CD14-positive monocyte (primary cell): ENCODE measurements at regions not wholly inside any gene's neighbourhood (a gene's known extent, or its start where the extent isn't known, plus 50 kb on each side); places are given as distances from the start of the nearest gene placed in this dataset.

Experiments used
- DNase-seq, 3 donors: peaks; one replicate each; pipeline ENCODE4 v3.0.0-alpha.2; 2011 to 2022
- H2AFZ ChIP-seq: 2 replicates; pipeline ENCODE4 v1.6.0; 2012; ENCODE audit warnings: mild to moderate bottlenecking, low read depth, low read length, inconsistent platforms; ENCODE audit not compliant: insufficient read depth, poor library complexity, severe bottlenecking
- H3K27ac ChIP-seq, 2 donors: 1 replicate in 1 of 2; 2 replicates in 1 of 2; pipeline ENCODE4 v1.5.1; 2012 to 2013; ENCODE audit warnings: low read length in 2 of 2, control low read depth in 1 of 2, inconsistent platforms in 1 of 2, low read depth in 1 of 2, mild to moderate bottlenecking in 1 of 2
- H3K27me3 ChIP-seq, 2 donors: one replicate each; pipeline versions ENCODE4 v1.6.0 to v1.6.1; 2011 to 2013; ENCODE audit warnings: low read length in 2 of 2; ENCODE audit not compliant: control insufficient read depth in 2 of 2, insufficient read depth in 2 of 2
- H3K36me3 ChIP-seq, 2 donors: replicated peaks in 1 of 2; 1 replicate in 1 of 2; 2 replicates in 1 of 2; pipeline versions ENCODE4 v1.5.1 to v1.6.1; 2012 to 2013; ENCODE audit warnings: low read length in 2 of 2, control low read depth in 1 of 2, inconsistent platforms in 1 of 2, mild to moderate bottlenecking in 1 of 2; ENCODE audit not compliant: insufficient read depth in 2 of 2, control insufficient read depth in 1 of 2
- H3K4me1 ChIP-seq, 2 donors: 1 replicate in 1 of 2; 2 replicates in 1 of 2; pipeline versions ENCODE4 v1.5.1 to v1.6.1; 2012 to 2013; ENCODE audit warnings: low read length in 2 of 2, control low read depth in 1 of 2, inconsistent platforms in 1 of 2, mild to moderate bottlenecking in 1 of 2, moderate library complexity in 1 of 2; ENCODE audit not compliant: insufficient read depth in 2 of 2, control insufficient read depth in 1 of 2
- H3K4me2 ChIP-seq: replicated peaks from 2 replicates; pipeline ENCODE3; 2012; ENCODE audit warnings: low read length, moderate library complexity, mild to moderate bottlenecking; ENCODE audit not compliant: poor library complexity, severe bottlenecking; ENCODE audit errors: extremely low read depth
- H3K4me3 ChIP-seq, 3 experiments: fragments of 200-600 bp in 1 of 3; sonication (generic) in 1 of 3; replicated peaks in 1 of 3; 1 replicate in 2 of 3; 2 replicates in 1 of 3; pipeline ENCODE4 v1.5.1; 2011 to 2013; ENCODE audit warnings: low read length in 3 of 3, mild to moderate bottlenecking in 3 of 3, control low read depth in 2 of 3, low read depth in 2 of 3, inconsistent platforms in 1 of 3, moderate library complexity in 1 of 3
- H3K79me2 ChIP-seq: 2 replicates; pipeline ENCODE4 v1.6.0; 2012; ENCODE audit warnings: mild to moderate bottlenecking, control low read depth, inconsistent platforms, low read length, moderate library complexity; ENCODE audit not compliant: insufficient read depth
- H3K9ac ChIP-seq: 2 replicates; pipeline ENCODE4 v1.6.0; 2017; ENCODE audit warnings: low read length, mild to moderate bottlenecking; ENCODE audit not compliant: insufficient read depth, poor library complexity, severe bottlenecking
- H3K9me3 ChIP-seq, 2 donors: replicated peaks in 1 of 2; 1 replicate in 1 of 2; 2 replicates in 1 of 2; pipeline versions ENCODE4 v1.5.1 to v1.6.1; 2012 to 2013; ENCODE audit warnings: low read length in 2 of 2, control low read depth in 1 of 2; ENCODE audit not compliant: control insufficient read depth in 1 of 2, insufficient read depth in 1 of 2
- H4K20me1 ChIP-seq: 2 replicates; pipeline ENCODE4 v1.6.0; 2012; ENCODE audit warnings: mild to moderate bottlenecking, low read length, control low read depth, moderate library complexity; ENCODE audit not compliant: insufficient read depth
- H3K27ac Mint-ChIP-seq, 7 donors: one replicate each; pipeline ENCODE4 v1.8.0; 2020; ENCODE audit warnings: mild to moderate bottlenecking in 7 of 7, mixed read lengths in 7 of 7, moderate library complexity in 6 of 7, inconsistent platforms in 2 of 7
- H3K27me3 Mint-ChIP-seq, 3 donors: one replicate each; pipeline ENCODE4 v1.8.0; 2021 to 2022; ENCODE audit warnings: low read depth in 3 of 3, mild to moderate bottlenecking in 3 of 3, mixed read lengths in 3 of 3, moderate library complexity in 3 of 3, inconsistent platforms in 1 of 3
- H3K36me3 Mint-ChIP-seq, 2 donors: one replicate each; pipeline ENCODE4 v1.8.0; 2020; ENCODE audit warnings: mixed read lengths in 2 of 2, inconsistent platforms in 1 of 2, mild to moderate bottlenecking in 1 of 2
- H3K4me1 Mint-ChIP-seq: one replicate; pipeline ENCODE4 v1.8.0; 2020; ENCODE audit warnings: mild to moderate bottlenecking, mixed read lengths
- H3K4me3 Mint-ChIP-seq, 2 donors: one replicate each; pipeline ENCODE4 v1.8.0; 2020; ENCODE audit warnings: mild to moderate bottlenecking in 2 of 2, mixed read lengths in 2 of 2, moderate library complexity in 1 of 2
- H3K9me3 Mint-ChIP-seq, 7 donors: one replicate each; pipeline ENCODE4 v1.8.0; 2020 to 2022; ENCODE audit warnings: mixed read lengths in 7 of 7, mild to moderate bottlenecking in 6 of 7, moderate library complexity in 6 of 7, inconsistent platforms in 2 of 7
- CTCF ChIP-seq: fragments of 200-600 bp; IDR thresholded peaks from one replicate; pipeline ENCODE4 v1.8.0; 2022; ENCODE audit warnings: antibody characterized with exemption, mild to moderate bottlenecking
- WGBS: methylation state at CpG from one replicate; pipeline ENCODE4 v1.1.5; 2013; ENCODE audit warnings: missing lambda C conversion rate; ENCODE audit not compliant: insufficient coverage; 5-methylcytosine and 5-hydroxymethylcytosine counted together
- intact Hi-C, 2 donors: fragments of 100-400 bp; cut with micrococcal nuclease; formaldehyde crosslinking; loops; one replicate each; pipeline versions ENCODE4 v1.15.0 to v1.15.1; 2023

- no peaks in the 10 kb centered on the region for H3K27me3 ChIP-seq
- intact Hi-C loops, result no loop called here
- H3K27ac ChIP-seq, result no peak overlapping the region
- no peaks in the 10 kb centered on the region for H3K27me3 Mint-ChIP-seq
- H3K9ac ChIP-seq, result no peak overlapping the region
- DNase-seq, result no peak
- no peaks in the 10 kb centered on the region for H3K79me2 ChIP-seq
- no peak for TF ChIP-seq CTCF
- H3K4me1 Mint-ChIP-seq, result no peaks in the 10 kb centered on the region
- H3K4me3 Mint-ChIP-seq, result no peak overlapping the region
- H4K20me1 ChIP-seq, result no peaks in the 10 kb centered on the region
- no peak overlapping the region for H3K4me3 ChIP-seq
- H3K4me1 ChIP-seq, result no peaks in the 10 kb centered on the region
- peaks cover 0 to 3% (median 0%) of the 10 kb centered on the region in 7 donors for H3K9me3 Mint-ChIP-seq
- H3K9me3 ChIP-seq, result no peaks in the 10 kb centered on the region
- H2AFZ ChIP-seq, result no peak overlapping the region
- no peak overlapping the region for H3K27ac Mint-ChIP-seq
- H3K36me3 ChIP-seq, result no peaks in the 10 kb centered on the region
- no peaks in the 10 kb centered on the region for H3K36me3 Mint-ChIP-seq
- H3K4me2 ChIP-seq, result no peak overlapping the region
These were observed 137.1 kb downstream of the BRMS1L start for GRCh38 chr14:35963209-35963608.

GRCh38 chr14:35961697-35962274, 135.6 kb downstream of the BRMS1L start:
- no peak overlapping the region for H2AFZ ChIP-seq
- no peak overlapping the region for H3K9ac ChIP-seq
- H3K27me3 ChIP-seq, result no peaks in the 10 kb centered on the region
- no peaks in the 10 kb centered on the region for H3K79me2 ChIP-seq
- no peak overlapping the region for H3K4me2 ChIP-seq
- DNase-seq, result no peak
- H3K4me3 Mint-ChIP-seq, result no peak overlapping the region
- H3K27ac ChIP-seq, result no peak overlapping the region
- H4K20me1 ChIP-seq, result no peaks in the 10 kb centered on the region
- no CpG with 5 or more reads among the region's 3 CpGs for WGBS
- H3K27ac Mint-ChIP-seq, result no peak overlapping the region
- no peaks in the 10 kb centered on the region for H3K36me3 ChIP-seq
- no peaks in the 10 kb centered on the region for H3K27me3 Mint-ChIP-seq
- H3K36me3 Mint-ChIP-seq, result no peaks in the 10 kb centered on the region
- H3K4me1 Mint-ChIP-seq, result no peaks in the 10 kb centered on the region
- TF ChIP-seq CTCF, result no peak
- intact Hi-C loops, result no loop called here
- H3K9me3 Mint-ChIP-seq, result no peaks in the 10 kb centered on the region
- H3K9me3 ChIP-seq, result no peaks in the 10 kb centered on the region
- no peak overlapping the region for H3K4me3 ChIP-seq
- no peaks in the 10 kb centered on the region for H3K4me1 ChIP-seq
